Inflammatory macrophage treated with lipopolysaccharide for 4 hours (primary cell): ENCODE measurements at regions not wholly inside any gene's neighbourhood (a gene's known extent, or its start where the extent isn't known, plus 50 kb on each side); places are given as distances from the start of the nearest gene placed in this dataset.

Source experiments
- DNase-seq: peaks from one replicate; pipeline ENCODE4 v3.0.0-alpha.2; 2020

DNA sequence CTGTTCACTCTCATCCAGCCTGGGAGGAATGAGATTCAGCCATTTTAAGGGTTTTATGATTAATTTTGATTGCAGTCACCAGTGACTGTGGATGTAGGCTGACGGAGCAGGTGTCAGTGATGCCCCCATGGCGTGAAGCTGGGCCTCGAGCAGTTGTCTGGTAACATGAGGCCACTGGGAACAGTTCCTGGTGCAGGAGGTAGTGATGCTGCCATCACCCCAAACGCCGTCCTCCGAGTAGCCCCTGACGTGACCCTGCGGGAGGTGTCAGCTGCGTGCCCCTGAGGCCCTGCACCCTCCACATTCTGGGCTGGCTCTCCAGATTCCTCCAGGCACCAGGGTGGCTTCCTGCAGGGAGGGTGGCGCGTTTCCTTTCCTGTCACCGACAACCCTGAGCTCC is 277.2 kb downstream of the TEX29 start:
- no peak for DNase-seq

DNA sequence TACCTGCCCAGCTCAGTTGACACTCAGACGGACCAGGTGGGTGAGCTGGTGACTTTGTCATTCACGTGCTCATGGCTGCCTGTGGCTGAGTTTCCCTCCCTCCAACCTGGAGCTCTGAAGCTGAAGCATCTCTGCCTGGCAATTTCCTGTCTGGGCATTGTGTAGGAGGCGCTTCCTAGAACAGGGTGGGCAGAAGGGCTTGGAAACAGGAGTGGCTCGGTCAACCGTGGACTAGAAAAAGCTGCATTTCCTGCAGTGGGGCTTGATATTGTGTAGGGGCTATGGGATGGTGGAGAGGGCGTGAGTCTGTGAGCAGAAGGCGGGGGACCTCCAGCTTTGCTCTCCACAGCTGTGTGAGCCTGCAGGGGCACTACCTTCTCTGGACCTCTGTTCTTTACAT is 278.3 kb downstream of the TEX29 start:
- no peak for DNase-seq

DNA sequence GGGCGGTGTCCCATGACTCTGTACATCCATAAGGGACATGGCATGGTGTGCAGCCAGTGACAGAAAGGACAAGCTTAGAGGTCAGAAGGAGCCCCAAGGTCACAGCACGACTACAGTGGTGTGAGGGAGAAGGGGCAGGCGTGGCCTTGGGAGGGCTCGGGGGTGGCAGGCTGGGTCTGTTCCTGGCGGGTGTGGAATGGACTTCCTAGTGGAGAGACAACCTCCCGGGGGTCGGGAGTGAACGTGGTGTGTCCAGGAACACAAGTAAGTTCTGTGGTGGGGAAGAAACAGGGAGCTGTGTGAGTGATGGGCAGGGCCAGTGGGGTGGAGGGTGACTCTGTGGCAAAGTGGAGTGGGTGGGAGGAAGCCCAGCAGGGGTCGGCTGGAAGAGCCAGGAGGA is 279.3 kb downstream of the TEX29 start:
- no peak for DNase-seq

DNA sequence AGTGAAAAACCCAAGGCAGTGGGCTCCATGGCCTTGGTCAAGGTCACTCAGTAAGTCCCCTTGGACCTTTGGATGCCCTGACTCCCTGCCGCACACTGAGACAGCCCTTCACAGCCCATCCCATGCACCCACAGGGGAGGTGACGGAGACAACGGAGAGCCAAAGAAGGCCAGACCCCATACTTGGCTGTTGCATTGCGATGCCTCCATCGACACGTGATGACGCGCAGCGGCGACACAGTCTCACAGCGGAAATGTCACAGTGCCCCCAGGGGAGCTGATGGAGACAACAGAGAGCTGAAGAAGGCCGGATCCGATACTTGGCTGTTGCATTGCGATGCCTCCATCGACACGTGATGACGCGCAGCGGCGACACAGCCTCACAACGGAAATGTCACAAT is 282.4 kb downstream of the TEX29 start:
- no peak for DNase-seq

DNA sequence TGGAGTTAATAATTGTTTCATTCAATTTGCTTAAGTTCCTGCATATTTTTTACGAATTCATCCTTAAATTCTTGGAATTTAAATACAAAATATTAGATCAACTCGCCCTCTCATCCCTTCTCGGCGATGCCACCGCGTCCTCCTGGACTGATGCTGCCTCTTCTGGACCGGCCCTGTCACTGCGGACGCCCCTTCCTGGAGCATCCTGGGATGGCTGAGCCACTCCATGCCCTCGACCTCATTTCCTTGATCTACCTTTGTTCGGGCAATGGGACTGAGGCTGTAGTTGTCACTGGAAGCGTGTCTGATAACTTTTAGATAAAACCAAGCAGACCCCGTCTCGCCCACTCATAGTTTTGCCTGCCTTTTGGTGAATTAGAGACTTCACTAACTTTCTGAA is 283.7 kb downstream of the TEX29 start:
- DNase-seq: no peak

DNA sequence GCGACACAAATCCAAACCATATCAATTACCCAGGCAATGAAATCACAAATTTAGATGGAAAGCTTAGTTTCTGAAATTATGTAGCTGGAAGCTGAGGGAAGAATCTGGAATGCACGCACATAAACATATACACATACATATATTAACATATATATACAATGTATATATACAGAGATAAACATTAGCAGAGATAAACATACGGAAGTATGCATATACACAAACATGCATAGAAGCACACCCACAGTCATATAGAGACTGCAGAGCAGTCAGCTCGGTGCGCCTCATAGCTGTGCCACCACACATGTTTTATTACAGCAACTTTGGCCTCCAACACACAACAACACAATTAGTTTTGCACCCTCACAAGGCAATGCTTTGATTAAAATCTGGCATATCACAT is 288.1 kb downstream of the TEX29 start:
- DNase-seq: no peak

DNA sequence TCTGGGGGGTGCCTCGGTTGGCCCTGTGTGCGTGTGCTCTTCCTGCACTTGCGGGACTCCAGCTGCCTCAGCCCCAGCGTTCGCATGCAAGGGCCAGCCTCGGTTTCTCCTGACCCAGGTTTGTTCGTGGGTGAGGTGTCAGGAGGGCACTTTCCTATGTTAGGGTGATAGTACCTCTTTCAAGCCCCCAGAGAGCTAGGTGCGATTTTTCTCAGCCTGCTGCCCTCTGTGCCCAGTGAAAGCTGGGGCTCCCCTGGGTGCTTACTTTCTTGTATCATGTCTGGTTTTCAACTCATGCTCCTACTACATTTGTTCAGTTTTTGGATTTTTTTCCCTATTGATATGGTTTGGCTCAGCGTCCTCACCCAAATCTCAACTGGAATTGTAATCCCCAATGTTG is 289.2 kb downstream of the TEX29 start:
- DNase-seq: no peak

DNA sequence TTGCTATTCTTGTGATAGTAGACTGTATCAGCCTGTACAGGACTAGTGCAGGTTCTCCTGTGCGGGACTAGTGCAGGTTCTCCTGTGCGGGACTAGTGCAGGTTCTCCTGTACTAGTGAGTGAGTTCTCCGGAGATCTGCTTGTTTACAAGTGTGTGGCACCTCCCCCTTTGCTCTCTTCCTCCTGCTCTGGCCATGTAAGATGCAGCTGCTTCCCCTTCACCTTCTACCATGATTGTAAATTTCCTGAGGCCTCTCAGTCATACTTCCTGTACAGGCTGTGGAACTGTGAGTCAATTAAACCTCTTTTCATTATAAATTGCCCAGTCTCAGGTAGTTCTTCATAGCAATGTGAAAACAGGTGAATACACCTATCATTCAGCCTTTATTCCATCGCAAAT is 289.6 kb downstream of the TEX29 start:
- DNase-seq: no peak

DNA sequence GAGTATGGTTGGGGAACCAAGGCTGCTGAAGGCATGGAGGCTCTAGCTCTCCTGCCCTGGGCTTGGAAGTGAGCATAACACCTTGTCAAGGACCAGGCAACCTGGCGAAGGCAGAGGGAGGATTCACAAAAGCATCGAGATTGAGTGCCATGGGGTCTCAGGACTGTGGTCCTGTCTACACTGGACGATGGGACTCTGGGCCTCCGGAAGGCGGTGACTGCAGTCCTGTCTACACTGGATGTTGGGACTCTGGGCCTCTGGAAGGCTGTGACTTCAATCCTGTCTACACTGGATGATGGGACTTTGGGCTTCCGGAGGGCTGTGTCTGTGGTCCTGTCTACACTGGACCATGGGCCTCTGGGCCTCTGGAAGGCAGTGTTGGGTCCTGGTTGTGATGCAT is 290.4 kb downstream of the TEX29 start:
- DNase-seq: no peak

DNA sequence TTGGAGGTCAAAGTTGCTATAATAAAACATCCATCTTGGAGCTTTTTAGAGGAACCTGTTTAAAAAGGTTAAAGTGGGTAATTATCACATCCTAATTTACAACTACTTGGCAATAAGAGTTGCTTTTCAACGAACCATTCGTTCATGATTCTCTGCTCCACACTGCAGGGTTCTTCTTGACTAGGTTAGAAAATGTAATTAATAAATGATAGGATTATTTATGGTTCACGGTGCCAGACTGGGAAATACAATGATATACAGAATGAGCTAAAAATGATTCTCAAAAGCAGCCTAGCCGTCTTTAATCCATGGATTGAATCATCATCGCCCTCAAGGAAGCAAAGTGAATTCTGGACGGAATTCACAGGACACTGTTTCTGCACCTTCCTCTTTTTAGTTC is 291.2 kb downstream of the TEX29 start:
- no peak for DNase-seq

DNA sequence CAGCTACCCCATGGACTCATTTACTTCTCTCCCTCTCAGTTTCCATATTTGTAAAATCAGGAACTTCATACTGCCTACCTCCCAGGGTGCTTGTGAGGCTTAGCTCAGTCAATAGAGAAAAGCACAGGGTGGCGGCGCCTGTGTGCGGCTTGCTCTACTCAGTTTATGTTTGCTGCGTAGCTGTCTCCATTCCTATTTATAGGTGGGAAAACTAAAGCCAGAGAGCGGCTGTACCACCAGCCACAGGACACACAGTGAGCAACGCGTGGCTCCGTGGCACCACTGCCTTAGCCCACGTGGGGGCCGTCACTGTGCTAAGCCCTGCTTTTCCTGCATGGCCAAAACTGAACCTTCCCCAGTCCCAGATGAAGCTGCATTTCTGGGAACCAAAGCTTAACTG is 292.4 kb downstream of the TEX29 start:
- DNase-seq: no peak

DNA sequence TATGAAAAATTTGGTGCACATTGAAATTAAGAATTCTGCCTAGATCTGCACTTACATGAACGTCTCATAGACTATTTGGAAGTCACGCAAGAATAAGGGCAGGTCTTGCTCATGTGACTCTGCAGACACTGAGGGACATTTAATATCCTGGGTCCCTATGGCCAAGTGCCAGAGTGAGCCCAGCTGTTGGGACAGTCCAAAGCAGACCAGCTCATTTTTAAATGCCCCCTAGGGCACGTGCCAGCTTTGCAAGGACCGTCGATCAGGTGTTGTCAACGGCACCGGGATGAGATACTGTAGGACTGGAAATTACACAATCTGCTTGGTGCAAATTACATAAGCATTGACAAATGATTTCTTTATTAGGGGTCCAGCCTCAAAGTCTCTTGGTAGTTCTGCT is 293.6 kb downstream of the TEX29 start:
- DNase-seq: no peak

DNA sequence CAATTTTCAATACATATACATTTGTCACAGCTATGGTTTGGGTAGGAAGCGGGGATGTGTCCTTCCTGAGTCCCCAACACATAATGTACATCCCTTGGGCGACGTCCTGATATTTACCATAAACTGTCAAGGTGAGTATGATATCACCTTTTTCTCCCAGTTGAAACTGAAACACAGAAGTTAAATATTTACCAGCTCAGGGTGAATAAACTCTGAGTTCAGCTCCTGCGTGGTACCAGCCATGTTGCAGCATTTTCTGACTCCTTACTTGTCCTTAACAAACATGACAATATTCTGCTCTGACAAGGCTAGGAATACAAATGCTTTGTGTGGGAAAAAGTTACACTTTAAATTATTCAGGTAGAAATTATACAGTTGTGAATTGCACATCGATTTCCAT is 294.2 kb downstream of the TEX29 start:
- no peak for DNase-seq

DNA sequence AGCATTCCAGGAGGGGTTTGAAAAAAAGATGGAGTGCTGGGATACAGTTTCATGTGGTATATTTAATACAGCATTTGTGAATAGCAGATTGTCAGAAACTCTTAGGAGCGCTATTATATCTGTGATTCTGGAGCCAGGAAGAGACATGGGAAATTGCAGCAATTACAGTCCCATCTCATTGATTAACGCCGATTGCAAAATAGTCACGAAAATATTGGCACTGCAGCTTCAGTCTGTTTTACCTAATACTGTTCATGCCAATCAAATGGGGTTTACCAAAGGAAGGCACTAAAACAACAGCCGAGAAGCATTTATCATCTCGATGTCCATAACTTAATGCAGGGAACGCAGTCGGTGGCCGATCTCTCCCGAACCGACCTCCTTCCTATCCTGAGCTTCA is 295.8 kb downstream of the TEX29 start:
- DNase-seq: no peak

DNA sequence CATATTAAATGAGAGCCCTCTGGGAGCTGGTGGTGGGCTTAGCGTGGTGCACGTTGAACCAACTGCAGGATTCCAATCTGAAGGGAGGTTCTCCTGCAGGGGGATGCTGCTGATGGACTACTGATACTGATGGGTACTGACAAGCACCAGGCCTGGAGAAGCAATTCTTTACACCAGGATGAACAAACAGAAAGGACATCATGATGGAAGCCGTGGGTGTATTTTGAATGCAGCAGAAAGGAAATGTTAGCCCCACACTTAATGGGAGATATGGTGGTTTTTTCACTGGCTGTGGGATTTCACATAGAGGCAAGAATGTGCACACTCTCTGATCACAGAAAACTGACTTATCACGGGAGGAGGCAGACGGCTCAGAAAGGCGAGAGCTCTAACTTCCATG is 299.7 kb downstream of the TEX29 start:
- no peak for DNase-seq

DNA sequence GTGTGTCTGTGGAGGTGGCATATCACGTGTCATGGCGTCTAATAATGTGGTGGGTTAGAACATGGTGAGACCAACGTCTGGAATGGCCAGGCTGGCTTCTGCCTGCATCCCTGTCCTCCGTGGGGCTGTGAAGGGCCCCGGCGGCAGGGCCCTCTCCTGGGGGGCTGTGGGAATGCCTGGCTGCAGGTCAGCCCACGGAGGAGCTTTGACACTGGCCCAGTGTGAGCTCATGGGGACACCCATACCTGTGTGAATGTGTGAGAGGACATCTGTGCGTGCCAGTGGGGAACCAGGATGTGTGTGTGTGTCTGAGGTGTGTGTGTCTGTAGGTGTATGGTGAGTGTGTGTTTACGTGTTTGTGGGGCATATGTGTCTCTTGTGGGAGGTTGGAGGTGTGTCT is 300.1 kb downstream of the TEX29 start:
- no peak for DNase-seq

DNA sequence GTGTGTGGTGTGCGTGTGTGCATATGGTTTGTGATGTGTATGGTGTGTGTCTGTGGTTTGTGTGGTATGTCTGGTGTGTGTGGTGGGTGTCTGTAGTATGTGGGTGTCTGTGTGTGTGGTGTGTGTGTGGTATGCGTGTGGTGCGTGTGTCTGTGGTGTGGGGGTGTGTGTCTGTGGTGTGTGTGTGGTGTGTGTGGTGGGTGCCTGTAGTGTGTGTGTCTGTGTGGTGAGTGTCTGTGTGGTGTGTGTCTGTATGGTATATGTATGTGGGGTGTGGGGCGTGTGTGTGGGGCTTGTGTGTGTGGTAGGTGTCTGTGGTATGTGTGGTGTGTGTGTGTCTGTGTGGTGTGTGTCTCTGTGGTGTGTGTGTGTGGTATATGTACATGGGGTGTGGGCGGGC is 300.7 kb downstream of the TEX29 start:
- no peak for DNase-seq

DNA sequence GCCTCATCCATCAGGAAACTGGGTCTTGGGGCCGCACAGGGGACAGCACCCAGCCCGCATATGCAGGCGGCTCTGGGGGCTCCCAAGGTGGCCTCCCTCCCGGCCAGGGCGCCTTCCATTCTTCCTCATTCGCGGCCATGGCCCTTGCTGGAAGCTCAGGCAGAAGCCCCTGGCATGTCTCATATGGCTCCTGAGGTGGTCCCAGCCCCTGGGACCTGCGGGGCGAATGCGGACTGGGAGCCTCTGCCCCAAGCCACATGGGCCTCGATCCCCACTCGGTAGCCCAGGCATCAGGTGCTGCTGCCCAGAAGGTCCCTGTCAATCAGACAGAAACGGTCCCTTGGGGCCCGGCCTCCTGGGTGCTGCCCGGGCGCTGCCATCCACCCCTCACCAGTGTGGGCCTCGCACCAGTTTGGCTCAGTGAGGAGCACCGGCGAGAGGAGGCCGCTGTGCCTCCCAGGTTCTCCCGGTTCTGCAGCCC is 301.6 kb downstream of the TEX29 start:
- no peak for DNase-seq

DNA sequence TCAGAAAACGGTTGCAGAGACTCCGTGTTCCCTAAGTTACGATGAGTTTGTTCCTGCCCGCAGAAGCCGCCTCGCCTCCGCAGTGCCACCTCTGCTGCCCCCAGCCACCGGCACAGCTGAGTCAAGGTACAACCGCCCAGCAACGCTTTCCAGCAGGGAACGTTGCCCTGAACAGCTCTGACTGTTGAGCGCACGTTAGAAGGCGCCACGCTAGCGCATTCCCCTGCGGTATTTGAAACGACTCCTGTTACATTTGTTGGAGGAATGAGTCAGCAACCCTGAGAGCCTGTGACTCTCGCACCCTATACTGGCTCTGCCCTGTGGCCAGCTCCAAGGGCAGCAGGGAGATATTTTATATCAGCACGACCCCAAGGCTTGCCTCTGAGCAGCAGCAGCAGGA is 302.8 kb downstream of the TEX29 start:
- DNase-seq: no peak

DNA sequence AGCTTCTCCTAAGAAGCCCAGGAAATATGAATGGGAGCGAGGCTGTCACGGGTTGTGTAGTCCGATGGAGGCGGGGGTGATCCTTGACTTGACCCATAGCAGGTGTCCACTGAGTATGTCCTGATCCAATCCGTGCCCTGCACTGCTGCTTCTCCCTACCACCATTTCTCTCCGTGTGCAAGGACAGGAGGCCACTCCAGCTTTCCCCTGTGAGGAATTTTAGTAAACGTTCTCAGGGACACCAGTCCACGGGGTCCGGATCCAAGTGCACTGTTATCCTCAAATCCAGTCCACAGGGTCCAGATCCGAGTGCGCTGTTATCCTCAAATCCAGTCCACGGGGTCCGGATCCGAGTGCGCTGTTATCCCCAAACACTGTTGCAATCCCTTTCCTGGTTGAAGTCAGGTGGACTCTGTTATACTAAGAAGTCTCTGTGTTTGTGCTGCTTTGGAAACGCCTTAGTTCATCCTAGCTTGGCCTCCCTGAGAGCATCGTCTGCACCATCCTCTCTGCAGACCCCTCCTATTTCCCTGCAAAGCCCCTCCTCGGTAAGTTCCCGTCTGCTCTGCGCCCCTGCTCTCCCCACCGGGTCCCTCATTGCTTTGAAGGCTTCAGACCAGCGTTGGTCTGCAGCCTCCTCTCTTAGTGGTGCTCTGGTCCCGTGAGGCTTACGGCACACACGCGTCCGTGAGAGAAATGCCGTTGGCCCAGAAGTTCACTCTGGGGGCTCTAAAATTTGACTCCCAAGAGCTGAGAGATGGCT is 303.5 kb downstream of the TEX29 start:
- no peak for DNase-seq

DNA sequence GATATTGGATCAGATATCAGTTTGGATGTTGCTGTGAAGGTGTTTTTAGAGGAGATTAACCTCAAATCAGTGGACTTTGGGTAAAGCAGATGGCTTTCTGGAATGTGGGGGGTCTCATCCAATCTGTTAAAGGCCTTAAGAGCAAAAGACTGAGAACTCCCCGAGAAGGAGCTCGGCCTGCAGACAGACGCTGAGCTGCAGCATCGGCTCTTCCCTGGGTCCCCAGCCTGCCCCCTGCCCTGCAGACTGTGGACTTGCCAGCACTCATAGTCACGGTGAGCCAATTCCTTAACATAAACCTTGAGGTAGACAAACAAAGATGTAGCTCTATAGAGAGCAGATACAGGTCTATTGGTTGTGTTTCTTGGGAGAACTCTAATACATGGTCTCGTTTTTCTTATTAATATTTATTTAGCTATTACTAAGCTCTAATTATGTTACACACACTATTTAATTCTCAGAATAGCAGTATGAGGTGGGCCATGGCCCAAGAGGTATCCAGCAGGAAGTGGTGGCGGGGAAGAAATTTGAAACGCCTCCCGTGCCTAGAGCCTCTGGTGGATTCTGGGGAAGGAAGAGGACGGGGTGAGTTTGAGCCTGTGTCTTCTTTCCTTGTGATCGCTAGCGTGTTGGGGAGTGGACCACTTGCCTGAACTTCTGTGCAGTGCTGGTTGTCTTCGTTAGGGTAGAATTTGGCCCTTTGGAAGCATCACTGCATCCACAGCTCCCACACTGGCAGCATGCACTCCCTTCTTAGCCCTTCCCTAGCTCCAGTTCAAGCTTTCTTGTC is 305.3 kb downstream of the TEX29 start:
- no peak for DNase-seq

DNA sequence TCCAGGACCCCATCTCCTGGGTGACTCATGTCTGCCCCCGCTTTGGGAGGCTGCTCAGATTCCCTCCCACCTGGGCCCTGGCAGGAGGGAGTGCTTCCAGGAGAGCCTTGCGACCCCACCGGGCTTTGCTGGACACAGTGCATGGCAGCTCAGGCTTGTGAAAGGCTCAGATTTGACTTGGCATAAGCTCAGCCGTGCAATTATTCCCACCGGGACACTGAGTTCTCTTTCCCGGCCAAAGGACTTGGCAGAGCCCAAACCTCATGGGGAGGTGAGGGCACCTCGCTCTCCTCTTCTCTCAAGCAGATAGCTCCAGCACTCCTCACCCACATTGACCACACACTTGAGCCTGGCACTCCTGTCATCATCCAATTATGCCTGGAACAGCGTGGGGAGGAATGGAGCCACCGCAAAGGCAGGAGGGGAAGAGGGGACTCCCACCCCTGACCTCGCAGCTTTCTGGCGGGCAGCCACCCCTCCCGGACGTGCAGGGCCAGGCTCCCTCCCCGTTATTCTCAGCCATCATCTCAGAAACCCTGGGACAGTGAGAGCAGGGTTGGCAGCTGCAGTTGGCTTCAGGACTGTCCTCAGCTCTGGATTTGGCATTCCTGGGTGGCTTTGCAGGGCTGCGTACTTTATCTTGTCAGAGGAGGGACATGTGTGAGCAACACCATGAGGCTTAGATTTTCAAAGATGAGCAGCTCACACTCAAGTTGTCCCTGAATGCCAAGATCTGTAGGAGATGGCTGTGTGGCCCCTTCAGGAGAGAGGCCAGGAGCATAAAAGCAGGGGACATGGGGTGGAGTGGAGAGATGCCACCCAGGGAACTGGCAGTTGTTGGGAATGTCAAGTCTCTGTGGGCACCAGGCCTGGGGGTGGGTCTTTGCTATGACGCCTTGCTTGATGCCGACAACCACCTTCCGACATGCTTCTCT is 306.2 kb downstream of the TEX29 start:
- no peak for DNase-seq

DNA sequence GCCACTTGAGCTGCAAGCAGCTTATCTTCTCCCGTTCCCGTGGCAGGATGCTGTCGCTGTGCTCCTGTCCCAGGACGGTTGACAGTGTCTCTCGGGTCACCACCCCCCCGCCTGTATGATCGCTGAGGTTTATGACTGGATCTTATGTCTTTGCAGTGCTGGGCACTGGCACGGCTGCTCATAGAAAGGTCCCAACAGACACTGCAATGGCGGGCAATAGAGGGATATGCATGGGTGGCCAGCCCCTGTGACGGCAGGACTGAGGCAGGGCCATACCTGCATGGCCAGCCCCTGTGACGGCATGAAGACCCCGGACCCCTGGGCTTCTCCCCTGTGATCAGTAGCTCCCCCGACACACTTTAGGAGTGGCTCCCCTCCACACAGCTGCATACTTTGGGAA is 307.2 kb downstream of the TEX29 start:
- DNase-seq: no peak
